HepG2 (cell line): ENCODE measurements at regions not wholly inside any gene's neighbourhood (a gene's known extent, or its start where the extent isn't known, plus 50 kb on each side); places are given as distances from the start of the nearest gene placed in this dataset.

Source experiments
- ATAC-seq: fragments of 200-7000 bp; cut with Tn5 transposase; 3 replicates; pipeline ENCODE4 v1.9.1; 2020; ENCODE audit warnings: mild to moderate bottlenecking, moderate library complexity
- BruUV-seq: library from RNA; stranded (reverse); fragments of 400-500 nt; replicated peaks from 2 replicates; lab custom pipeline; 2021; lab: Mats Ljungman, UMichigan
- CTCF ChIA-PET: fragments of 300-600 bp; formaldehyde crosslinking; extraction: SDS; loops from one replicate; lab custom pipeline; 2021; ENCODE audit warnings: low total read pairs, inconsistent platforms, low intra/inter-chr PET ratio; lab: Yijun Ruan, JAX
- POLR2A ChIA-PET: fragments of 350-600 bp; sonication (Branson Sonifier 250); formaldehyde crosslinking; loops from one replicate; lab custom pipeline; 2020; ENCODE audit warnings: antibody characterized with exemption, inconsistent platforms; lab: Yijun Ruan, JAX
- DNase-seq: peaks from one replicate; pipeline ENCODE4 v3.0.0-alpha.2; 2015; ENCODE audit warnings: low spot score
- FAIRE-seq: peaks from 3 replicates; lab custom pipeline; 2011; peaks lifted over from hg19 to GRCh38; lab: Jason Lieb, UNC
- H2AFZ ChIP-seq: one replicate; pipeline ENCODE4 v1.6.1; 2011; ENCODE audit warnings: low read length, inconsistent platforms
- H3K27ac ChIP-seq: fragments of 300-600 bp; 3 replicates; pipeline ENCODE4 v1.8.0; 2011; ENCODE audit warnings: mixed run types, mild to moderate bottlenecking, mixed read lengths, low read length, inconsistent platforms; ENCODE audit not compliant: insufficient read depth; ENCODE audit errors: extremely low read length
- H3K27me3 ChIP-seq, 2 experiments: fragments of 200-600 bp in 1 of 2; 2 replicates in 1 of 2; 3 replicates in 1 of 2; pipeline versions ENCODE4 v1.6.0 to v1.8.0; 2011; ENCODE audit warnings: low read length in 2 of 2, mild to moderate bottlenecking in 2 of 2, moderate library complexity in 2 of 2, inconsistent platforms in 1 of 2; ENCODE audit not compliant: insufficient read depth in 2 of 2, control insufficient read depth in 1 of 2
- H3K36me3 ChIP-seq, 2 experiments: fragments of 200-600 bp in 1 of 2; replicated peaks in 1 of 2; 2 replicates in 1 of 2; 3 replicates in 1 of 2; pipeline versions ENCODE4 v1.5.1 to v1.8.0; 2011; ENCODE audit warnings: low read length in 2 of 2, inconsistent platforms in 1 of 2; ENCODE audit not compliant: insufficient read depth in 2 of 2, control insufficient read depth in 1 of 2
- H3K4me1 ChIP-seq: 2 replicates; pipeline ENCODE4 v1.5.1; 2012; ENCODE audit warnings: low read length, inconsistent platforms; ENCODE audit not compliant: insufficient read depth
- H3K4me2 ChIP-seq: 2 replicates; pipeline ENCODE4 v1.6.0; 2011; ENCODE audit warnings: low read depth, low read length, inconsistent platforms
- H3K4me3 ChIP-seq, 3 experiments: fragments of 200-600 bp in 1 of 3; sonication (generic), shearing (Covaris generic) in 1 of 3; replicated peaks in 1 of 3; 2 replicates each; pipeline ENCODE4 v1.5.1; 2011 to 2016; ENCODE audit warnings: low read length in 3 of 3, inconsistent platforms in 2 of 3, low read depth in 2 of 3, mild to moderate bottlenecking in 2 of 3, control low read depth in 1 of 3, mixed read lengths in 1 of 3; ENCODE audit not compliant: insufficient read depth in 1 of 3
- H3K79me2 ChIP-seq: one replicate; pipeline ENCODE4 v1.6.1; 2011; ENCODE audit warnings: low read length, inconsistent platforms; ENCODE audit not compliant: insufficient read depth
- H3K9ac ChIP-seq: 2 replicates; pipeline ENCODE4 v1.6.0; 2011; ENCODE audit warnings: mild to moderate bottlenecking, low read depth, low read length, inconsistent platforms; ENCODE audit not compliant: insufficient read depth
- H3K9me3 ChIP-seq: 2 replicates; pipeline ENCODE4 v1.5.1; 2012; ENCODE audit warnings: mild to moderate bottlenecking, low read length
- H4K20me1 ChIP-seq: 2 replicates; pipeline ENCODE4 v1.6.0; 2011; ENCODE audit warnings: inconsistent platforms, mild to moderate bottlenecking, low read length, moderate library complexity; ENCODE audit not compliant: insufficient read depth
- CREB1 ChIP-seq, 2 experiments: fragments of 450-650 bp in 1 of 2; IDR thresholded peaks; 2 replicates each; pipeline ENCODE4 v1.6.1; 2016 to 2017; ENCODE audit warnings: control low read depth in 1 of 2, mild to moderate bottlenecking in 1 of 2, missing compliant biosample characterization in 1 of 2, missing genetic modification characterization in 1 of 2
- KDM5A ChIP-seq: fragments of 200-600 bp; sonication (generic); IDR thresholded peaks from 2 replicates; pipeline ENCODE4 v1.7.0; 2018; ENCODE audit warnings: antibody characterized with exemption, mild to moderate bottlenecking, low read length, borderline replicate concordance
- NCOA2 ChIP-seq: sonication (generic); formaldehyde crosslinking; IDR thresholded peaks from 2 replicates; pipeline ENCODE4 v1.8.0; 2022; ENCODE audit warnings: inconsistent platforms
- RARA ChIP-seq: IDR thresholded peaks from 2 replicates; pipeline ENCODE4 v1.6.1; 2016; ENCODE audit warnings: missing genetic modification reagents, missing compliant biosample characterization
- RXRB ChIP-seq: IDR thresholded peaks from 2 replicates; pipeline ENCODE4 v1.6.1; 2016; ENCODE audit warnings: borderline replicate concordance, missing genetic modification reagents, missing compliant biosample characterization
- SIX4 ChIP-seq: sonication (generic); formaldehyde crosslinking; IDR thresholded peaks from 2 replicates; pipeline ENCODE4 v1.4.0; 2020; ENCODE audit warnings: missing genetic modification reagents
- TARDBP ChIP-seq: sonication (generic); formaldehyde crosslinking; IDR thresholded peaks from 2 replicates; pipeline ENCODE4 v1.8.0; 2022; ENCODE audit warnings: mild to moderate bottlenecking, missing genetic modification reagents
- U2AF1 ChIP-seq: fragments of 200-400 bp; formaldehyde crosslinking; optimal IDR thresholded peaks from 2 replicates; pipeline ENCODE3; 2017; ENCODE audit warnings: mild to moderate bottlenecking, low read depth, low read length
- ZFY ChIP-seq: sonication (generic); formaldehyde crosslinking; IDR thresholded peaks from 2 replicates; pipeline ENCODE4 v1.4.0; 2020; ENCODE audit warnings: missing genetic modification reagents
- ZNF124 ChIP-seq: sonication (generic); formaldehyde crosslinking; IDR thresholded peaks from 2 replicates; pipeline ENCODE4 v1.4.0; 2020; ENCODE audit warnings: missing genetic modification reagents
- ZNF274 ChIP-seq: sonication (generic); formaldehyde crosslinking; IDR thresholded peaks from 2 replicates; pipeline ENCODE4 v1.5.1; 2020; ENCODE audit warnings: mild to moderate bottlenecking, missing genetic modification reagents
- ZNF333 ChIP-seq: sonication (generic); formaldehyde crosslinking; IDR thresholded peaks from 2 replicates; pipeline ENCODE4 v1.4.0; 2020; ENCODE audit warnings: mild to moderate bottlenecking, missing genetic modification reagents, borderline replicate concordance
- WGBS: methylation state at CpG from one replicate; pipeline ENCODE4 v1.1.6; 2017; ENCODE audit warnings: low lambda C conversion rate; 5-methylcytosine and 5-hydroxymethylcytosine counted together
- in situ Hi-C: cut with HindIII; loops from 2 replicates; pipeline ENCODE4 v1.10.0; 2017; ENCODE audit warnings: low pct_unique_long_range_greater_than_20kb; ENCODE audit not compliant: extremely low pct_ligation_motif_present
- intact Hi-C: fragments of 100-400 bp; cut with micrococcal nuclease; formaldehyde crosslinking; loops from one replicate; pipeline ENCODE4 v1.10.0; 2022; ENCODE audit not compliant: unreplicated experiment
- TF ChIP-seq, protein P1 (sequence below): conservative IDR thresholded peaks from 2 replicates; pipeline ENCODE4 v1.6.1; 2018; ENCODE audit warnings: missing genetic modification reagents
- TF ChIP-seq, protein P2 (sequence below): sonication (generic); formaldehyde crosslinking; conservative IDR thresholded peaks from 2 replicates; pipeline ENCODE4 v1.4.0; 2020; ENCODE audit warnings: missing genetic modification reagents
- TF ChIP-seq, protein P3 (sequence below): sonication (generic); formaldehyde crosslinking; IDR thresholded peaks from 2 replicates; pipeline ENCODE4 v1.4.0; 2020; ENCODE audit warnings: mild to moderate bottlenecking, low read depth, missing genetic modification reagents
- TF ChIP-seq, protein P4 (sequence below): sonication (generic); formaldehyde crosslinking; IDR thresholded peaks from 2 replicates; pipeline ENCODE4 v1.4.0; 2020; ENCODE audit warnings: missing genetic modification reagents

DNA sequence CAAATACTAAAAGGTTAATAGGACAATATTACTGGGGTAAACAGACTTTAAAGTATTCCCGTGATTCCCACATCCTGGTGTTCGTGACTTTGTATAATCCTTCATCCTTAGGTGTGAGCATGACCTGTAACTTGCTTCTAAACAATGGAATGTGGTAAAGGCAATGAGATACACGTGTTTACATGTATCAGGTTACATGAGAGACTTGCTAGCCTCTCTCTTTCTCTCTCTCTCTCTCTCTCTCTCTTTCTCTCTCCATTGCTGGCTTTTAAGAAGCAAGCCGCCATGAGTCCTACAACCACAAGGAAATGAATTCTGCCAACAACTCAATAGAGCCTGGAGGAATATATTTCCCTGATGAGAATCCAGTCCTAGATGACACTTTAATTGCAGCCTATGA, 83.9 kb upstream of the LGSN start (continued):
- TF ChIP-seq, protein P1, sequence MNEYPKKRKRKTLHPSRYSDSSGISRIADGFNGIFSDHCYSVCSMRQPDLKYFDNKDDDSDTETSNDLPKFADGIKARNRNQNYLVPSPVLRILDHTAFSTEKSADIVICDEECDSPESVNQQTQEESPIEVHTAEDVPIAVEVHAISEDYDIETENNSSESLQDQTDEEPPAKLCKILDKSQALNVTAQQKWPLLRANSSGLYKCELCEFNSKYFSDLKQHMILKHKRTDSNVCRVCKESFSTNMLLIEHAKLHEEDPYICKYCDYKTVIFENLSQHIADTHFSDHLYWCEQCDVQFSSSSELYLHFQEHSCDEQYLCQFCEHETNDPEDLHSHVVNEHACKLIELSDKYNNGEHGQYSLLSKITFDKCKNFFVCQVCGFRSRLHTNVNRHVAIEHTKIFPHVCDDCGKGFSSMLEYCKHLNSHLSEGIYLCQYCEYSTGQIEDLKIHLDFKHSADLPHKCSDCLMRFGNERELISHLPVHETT = no peak
- TF ChIP-seq RARA (0 out of 2 replicates have a peak, but pooled peaks have one; percentile 12), ZNF333 (CRISPR knock-in tag) (no peak), SIX4 (CRISPR knock-in tag) (peak; percentile 94)

DNA sequence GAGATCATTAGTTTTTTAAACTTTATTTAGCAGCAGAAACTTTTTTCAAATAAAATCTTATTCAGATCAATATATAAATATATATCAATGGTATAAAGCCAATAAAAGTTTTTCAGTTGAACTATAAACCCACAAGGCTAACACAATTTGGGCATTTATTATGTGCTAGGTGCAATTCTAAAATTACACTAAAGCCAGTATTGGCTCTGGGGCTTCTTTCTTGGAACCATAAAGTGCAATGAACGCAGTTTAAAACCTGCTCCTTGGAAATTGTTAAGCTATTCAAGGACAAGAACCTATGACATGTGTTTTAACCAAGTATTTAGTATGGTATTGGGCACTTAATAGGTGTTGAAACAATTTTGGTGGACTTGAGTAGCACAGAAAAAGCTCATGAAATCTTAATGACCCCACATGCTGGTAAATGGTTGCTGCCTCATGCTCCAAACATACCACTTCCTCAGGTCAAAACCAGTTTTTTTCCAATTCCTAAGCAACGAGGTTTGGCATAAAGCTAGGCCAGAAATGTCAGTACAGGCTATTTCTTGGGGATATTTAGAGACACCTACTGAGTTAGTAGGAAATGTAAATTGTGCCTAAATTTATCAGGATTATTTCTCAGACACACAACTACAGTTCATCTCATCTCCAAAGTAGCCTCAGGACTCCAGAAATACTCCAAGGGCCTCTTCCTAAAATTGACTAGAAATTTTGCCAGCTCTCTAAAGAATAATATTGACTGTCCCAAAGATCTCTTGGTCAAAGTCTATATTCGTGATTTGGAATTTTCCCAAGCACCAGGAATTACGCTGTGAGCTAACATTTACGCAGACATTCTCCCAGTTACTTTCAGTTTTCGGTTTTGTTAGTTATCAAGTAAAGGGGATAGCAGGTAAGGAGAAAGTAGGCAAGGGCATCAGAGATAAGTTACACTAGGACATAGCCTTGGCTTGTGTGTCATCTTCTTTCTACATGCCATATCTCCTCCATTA, 90.9 kb upstream of the LGSN start:
- peak; percentile 84 for DNase-seq
- Histone ChIP-seq H3K36me3 (no peaks in the 10 kb centered on the region), H3K27me3 (no peaks in the 10 kb centered on the region), H3K4me3 (peak overlapping the region; percentile 23 to 51 (median 25); a peak in 5 of 6 replicates), H3K9ac (peak overlapping the region; percentile 62), H2AFZ (peak overlapping the region; percentile 93), H3K9me3 (no peaks in the 10 kb centered on the region), H3K79me2 (no peaks in the 10 kb centered on the region), H3K27ac (peak overlapping the region; percentile 74), H3K4me2 (peak overlapping the region; percentile 78), H4K20me1 (no peaks in the 10 kb centered on the region), H3K4me1 (peaks cover 21% of the 10 kb centered on the region)
- peak; percentile 96 for ATAC-seq
- POLR2A ChIA-PET = interaction anchor here (0.6 to 1.8 kb wide), 11 partner anchors 9 to 163 kb away, joined by 3 to 10 read pairs (median 4); no protein-coding TSS in a partner anchor
- CTCF ChIA-PET = no interaction called here
- no TSS peak for BruUV-seq
- WGBS = 27% methylated on average over 6 of the region's 6 CpGs
- intact Hi-C loops = loop anchor here (5.0 kb wide), 1 partner anchor 42 kb away; no protein-coding TSS in a partner anchor
- peak; percentile 77 for FAIRE-seq
- in situ Hi-C loops = no loop called here
- no peak for TF ChIP-seq ZNF124 (CRISPR knock-in tag)
- TF ChIP-seq ZFY (CRISPR knock-in tag) = peak; percentile 47; the same call in 1 of the 2 replicates
- no peak for TF ChIP-seq KDM5A
- TF ChIP-seq, protein P2, sequence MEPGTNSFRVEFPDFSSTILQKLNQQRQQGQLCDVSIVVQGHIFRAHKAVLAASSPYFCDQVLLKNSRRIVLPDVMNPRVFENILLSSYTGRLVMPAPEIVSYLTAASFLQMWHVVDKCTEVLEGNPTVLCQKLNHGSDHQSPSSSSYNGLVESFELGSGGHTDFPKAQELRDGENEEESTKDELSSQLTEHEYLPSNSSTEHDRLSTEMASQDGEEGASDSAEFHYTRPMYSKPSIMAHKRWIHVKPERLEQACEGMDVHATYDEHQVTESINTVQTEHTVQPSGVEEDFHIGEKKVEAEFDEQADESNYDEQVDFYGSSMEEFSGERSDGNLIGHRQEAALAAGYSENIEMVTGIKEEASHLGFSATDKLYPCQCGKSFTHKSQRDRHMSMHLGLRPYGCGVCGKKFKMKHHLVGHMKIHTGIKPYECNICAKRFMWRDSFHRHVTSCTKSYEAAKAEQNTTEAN = 0 out of 2 replicates have a peak, but pooled peaks have one; percentile 55
- TF ChIP-seq TARDBP (CRISPR knock-in tag) = 0 out of 2 replicates have a peak, but pooled peaks have one; percentile 59
- peak; percentile 67; the same call in 1 of the 2 replicates for TF ChIP-seq RXRB
- TF ChIP-seq ZNF274 (CRISPR knock-in tag) = no peak
- TF ChIP-seq, protein P3, sequence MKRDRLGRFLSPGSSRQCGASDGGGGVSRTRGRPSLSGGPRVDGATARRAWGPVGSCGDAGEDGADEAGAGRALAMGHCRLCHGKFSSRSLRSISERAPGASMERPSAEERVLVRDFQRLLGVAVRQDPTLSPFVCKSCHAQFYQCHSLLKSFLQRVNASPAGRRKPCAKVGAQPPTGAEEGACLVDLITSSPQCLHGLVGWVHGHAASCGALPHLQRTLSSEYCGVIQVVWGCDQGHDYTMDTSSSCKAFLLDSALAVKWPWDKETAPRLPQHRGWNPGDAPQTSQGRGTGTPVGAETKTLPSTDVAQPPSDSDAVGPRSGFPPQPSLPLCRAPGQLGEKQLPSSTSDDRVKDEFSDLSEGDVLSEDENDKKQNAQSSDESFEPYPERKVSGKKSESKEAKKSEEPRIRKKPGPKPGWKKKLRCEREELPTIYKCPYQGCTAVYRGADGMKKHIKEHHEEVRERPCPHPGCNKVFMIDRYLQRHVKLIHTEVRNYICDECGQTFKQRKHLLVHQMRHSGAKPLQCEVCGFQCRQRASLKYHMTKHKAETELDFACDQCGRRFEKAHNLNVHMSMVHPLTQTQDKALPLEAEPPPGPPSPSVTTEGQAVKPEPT (CRISPR knock-in tag) = no peak
- TF ChIP-seq, protein P4, sequence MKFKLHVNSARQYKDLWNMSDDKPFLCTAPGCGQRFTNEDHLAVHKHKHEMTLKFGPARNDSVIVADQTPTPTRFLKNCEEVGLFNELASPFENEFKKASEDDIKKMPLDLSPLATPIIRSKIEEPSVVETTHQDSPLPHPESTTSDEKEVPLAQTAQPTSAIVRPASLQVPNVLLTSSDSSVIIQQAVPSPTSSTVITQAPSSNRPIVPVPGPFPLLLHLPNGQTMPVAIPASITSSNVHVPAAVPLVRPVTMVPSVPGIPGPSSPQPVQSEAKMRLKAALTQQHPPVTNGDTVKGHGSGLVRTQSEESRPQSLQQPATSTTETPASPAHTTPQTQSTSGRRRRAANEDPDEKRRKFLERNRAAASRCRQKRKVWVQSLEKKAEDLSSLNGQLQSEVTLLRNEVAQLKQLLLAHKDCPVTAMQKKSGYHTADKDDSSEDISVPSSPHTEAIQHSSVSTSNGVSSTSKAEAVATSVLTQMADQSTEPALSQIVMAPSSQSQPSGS = 0 out of 2 replicates have a peak, but pooled peaks have one; percentile 39
- no peak for TF ChIP-seq CREB1 (IDR thresholded peaks at IDR 0.05)
- peak; percentile 56 for TF ChIP-seq CREB1 (CRISPR knock-in tag; IDR thresholded peaks at IDR 0.05)
- no peak for TF ChIP-seq U2AF1
- TF ChIP-seq NCOA2 (CRISPR knock-in tag) = peak; percentile 42; the same call in 1 of the 2 replicates
